ENCODE measurements at regions not wholly inside any gene's neighbourhood (a gene's known extent, or its start where the extent isn't known, plus 50 kb on each side); places are given as distances from the start of the nearest gene placed in this dataset.

- Histone ChIP-seq H2AFZ (peak overlapping the region; percentile 21), H3K4me3 (ENCODE audit: low read depth, low read length) (no peak overlapping the region), H3K9ac (no peak overlapping the region), H3K27ac (peak overlapping the region; percentile 78), H3K9me3 (ENCODE audit: control insufficient read depth, low read length) (no peaks in the 10 kb centered on the region), H3K27me3 (ENCODE audit: control insufficient read depth, insufficient read depth, low read length) (no peaks in the 10 kb centered on the region), H3K4me1 (peaks cover 20% of the 10 kb centered on the region), H3K4me2 (ENCODE audit: low read length) (no peak overlapping the region), H3K79me2 (peaks cover 3% of the 10 kb centered on the region), H3K36me3 (ENCODE audit: control insufficient read depth, insufficient read depth, low read length) (no peaks in the 10 kb centered on the region)
- TF ChIP-seq CTCF (IDR thresholded peaks at IDR 0.05), result no peak
Measured at GRCh38 chr5:74542482-74542881, 98.0 kb downstream of the ENC1 start.

GRCh38 chr5:74541381-74541781 lies 99.1 kb downstream of the ENC1 start:
- Histone ChIP-seq H3K36me3 (ENCODE audit: control insufficient read depth, insufficient read depth, low read length) (no peaks in the 10 kb centered on the region), H3K79me2 (peaks cover 3% of the 10 kb centered on the region), H3K9ac (no peak overlapping the region), H3K4me2 (ENCODE audit: low read length) (no peak overlapping the region), H3K4me1 (peaks cover 20% of the 10 kb centered on the region), H3K27ac (peak overlapping the region; percentile 43), H3K4me3 (ENCODE audit: low read depth, low read length) (no peak overlapping the region), H3K27me3 (ENCODE audit: control insufficient read depth, insufficient read depth, low read length) (no peaks in the 10 kb centered on the region), H3K9me3 (ENCODE audit: control insufficient read depth, low read length) (no peaks in the 10 kb centered on the region), H2AFZ (peak overlapping the region; percentile 1)
- TF ChIP-seq CTCF (IDR thresholded peaks at IDR 0.05), result no peak

- peaks cover 20% of the 10 kb centered on the region for H3K4me1 ChIP-seq
- H3K36me3 ChIP-seq (ENCODE audit: control insufficient read depth, insufficient read depth, low read length), result no peaks in the 10 kb centered on the region
- H3K9ac ChIP-seq, result no peak overlapping the region
- no peak overlapping the region for H3K4me3 ChIP-seq (ENCODE audit: low read depth, low read length)
- H3K9me3 ChIP-seq (ENCODE audit: control insufficient read depth, low read length), result no peaks in the 10 kb centered on the region
- H3K27me3 ChIP-seq (ENCODE audit: control insufficient read depth, insufficient read depth, low read length), result no peaks in the 10 kb centered on the region
- no peak for TF ChIP-seq CTCF (IDR thresholded peaks at IDR 0.05)
- no peak overlapping the region for H2AFZ ChIP-seq
- H3K27ac ChIP-seq, result peak overlapping the region; percentile 43
- peaks cover 3% of the 10 kb centered on the region for H3K79me2 ChIP-seq
- H3K4me2 ChIP-seq (ENCODE audit: low read length), result no peak overlapping the region
Measured at GRCh38 chr5:74540622-74541021, 99.9 kb downstream of the ENC1 start.

GRCh38 chr5:74539986-74540385 lies 100.5 kb downstream of the ENC1 start:
- H3K27me3 ChIP-seq (ENCODE audit: control insufficient read depth, insufficient read depth, low read length), result no peaks in the 10 kb centered on the region
- no peak overlapping the region for H3K27ac ChIP-seq
- no peak for TF ChIP-seq CTCF (IDR thresholded peaks at IDR 0.05)
- peaks cover 20% of the 10 kb centered on the region for H3K4me1 ChIP-seq
- H3K9ac ChIP-seq, result no peak overlapping the region
- no peak overlapping the region for H3K4me3 ChIP-seq (ENCODE audit: low read depth, low read length)
- no peak overlapping the region for H3K4me2 ChIP-seq (ENCODE audit: low read length)
- peaks cover 3% of the 10 kb centered on the region for H3K79me2 ChIP-seq
- no peaks in the 10 kb centered on the region for H3K36me3 ChIP-seq (ENCODE audit: control insufficient read depth, insufficient read depth, low read length)
- no peaks in the 10 kb centered on the region for H3K9me3 ChIP-seq (ENCODE audit: control insufficient read depth, low read length)
- H2AFZ ChIP-seq, result no peak overlapping the region

GRCh38 chr5:74538206-74538661 lies 102.3 kb downstream of the ENC1 start:
- Histone ChIP-seq H3K4me3 (ENCODE audit: low read depth, low read length) (no peak overlapping the region), H2AFZ (peak overlapping the region; percentile 30), H3K9me3 (ENCODE audit: control insufficient read depth, low read length) (no peaks in the 10 kb centered on the region), H3K4me2 (ENCODE audit: low read length) (no peak overlapping the region), H3K4me1 (peaks cover 12% of the 10 kb centered on the region), H3K36me3 (ENCODE audit: control insufficient read depth, insufficient read depth, low read length) (no peaks in the 10 kb centered on the region), H3K79me2 (no peaks in the 10 kb centered on the region), H3K27me3 (ENCODE audit: control insufficient read depth, insufficient read depth, low read length) (no peaks in the 10 kb centered on the region), H3K9ac (no peak overlapping the region), H3K27ac (no peak overlapping the region)
- TF ChIP-seq CTCF (IDR thresholded peaks at IDR 0.05), result no peak

Measured in parathyroid adenoma (tissue), 2 donors.